ENCODE measurements at regions not wholly inside any gene's neighbourhood (a gene's known extent, or its start where the extent isn't known, plus 50 kb on each side); places are given as distances from the start of the nearest gene placed in this dataset.

DNA sequence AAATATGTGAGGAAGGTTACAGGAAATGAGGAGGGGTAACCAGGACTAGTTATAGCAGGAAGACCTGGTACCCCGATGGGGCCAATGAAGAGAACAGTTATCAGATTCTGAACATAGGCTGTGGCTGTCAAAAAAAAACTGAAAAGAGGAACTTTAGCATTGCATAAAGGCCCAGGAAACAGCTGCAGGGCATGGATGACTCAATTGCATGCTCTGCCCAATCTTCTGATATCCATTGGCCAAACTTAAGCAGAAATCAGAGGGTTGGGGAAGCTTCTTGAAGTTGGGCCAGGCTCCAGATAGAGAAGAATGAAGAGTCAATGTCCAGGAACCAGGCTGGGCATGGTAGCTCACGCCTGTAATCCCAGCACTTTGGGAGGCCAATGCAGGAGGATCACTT is 1222.4 kb upstream of the PRKX start:
- TF ChIP-seq, protein P1, sequence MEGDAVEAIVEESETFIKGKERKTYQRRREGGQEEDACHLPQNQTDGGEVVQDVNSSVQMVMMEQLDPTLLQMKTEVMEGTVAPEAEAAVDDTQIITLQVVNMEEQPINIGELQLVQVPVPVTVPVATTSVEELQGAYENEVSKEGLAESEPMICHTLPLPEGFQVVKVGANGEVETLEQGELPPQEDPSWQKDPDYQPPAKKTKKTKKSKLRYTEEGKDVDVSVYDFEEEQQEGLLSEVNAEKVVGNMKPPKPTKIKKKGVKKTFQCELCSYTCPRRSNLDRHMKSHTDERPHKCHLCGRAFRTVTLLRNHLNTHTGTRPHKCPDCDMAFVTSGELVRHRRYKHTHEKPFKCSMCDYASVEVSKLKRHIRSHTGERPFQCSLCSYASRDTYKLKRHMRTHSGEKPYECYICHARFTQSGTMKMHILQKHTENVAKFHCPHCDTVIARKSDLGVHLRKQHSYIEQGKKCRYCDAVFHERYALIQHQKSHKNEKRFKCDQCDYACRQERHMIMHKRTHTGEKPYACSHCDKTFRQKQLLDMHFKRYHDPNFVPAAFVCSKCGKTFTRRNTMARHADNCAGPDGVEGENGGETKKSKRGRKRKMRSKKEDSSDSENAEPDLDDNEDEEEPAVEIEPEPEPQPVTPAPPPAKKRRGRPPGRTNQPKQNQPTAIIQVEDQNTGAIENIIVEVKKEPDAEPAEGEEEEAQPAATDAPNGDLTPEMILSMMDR (IDR thresholded peaks at IDR 0.05) = no peak
- no peak for DNase-seq (ENCODE audit: low spot score)
- no peak for ATAC-seq (ENCODE audit: low FRiP score)

DNA sequence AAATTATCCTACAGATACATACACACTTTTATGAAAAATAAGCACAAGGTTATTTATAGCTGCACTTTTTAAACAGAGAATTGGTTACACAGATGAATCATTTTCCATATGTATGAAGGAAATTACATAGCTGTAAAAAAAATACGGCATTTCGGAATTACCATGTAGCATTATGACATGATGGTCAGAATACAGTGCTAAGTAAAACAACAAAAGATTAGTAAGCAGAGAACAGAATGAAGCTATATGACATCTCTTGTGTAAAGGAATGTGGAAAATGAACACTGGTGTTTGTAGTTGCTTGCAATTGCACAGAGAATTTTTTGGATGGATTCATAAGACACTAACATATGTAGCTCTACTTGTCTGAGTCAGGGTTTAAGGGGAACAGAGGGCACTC is 1222.0 kb upstream of the PRKX start:
- TF ChIP-seq, protein P1 (IDR thresholded peaks at IDR 0.05) = no peak
- ATAC-seq (ENCODE audit: low FRiP score) (no peak), DNase-seq (ENCODE audit: low spot score) (no peak)

DNA sequence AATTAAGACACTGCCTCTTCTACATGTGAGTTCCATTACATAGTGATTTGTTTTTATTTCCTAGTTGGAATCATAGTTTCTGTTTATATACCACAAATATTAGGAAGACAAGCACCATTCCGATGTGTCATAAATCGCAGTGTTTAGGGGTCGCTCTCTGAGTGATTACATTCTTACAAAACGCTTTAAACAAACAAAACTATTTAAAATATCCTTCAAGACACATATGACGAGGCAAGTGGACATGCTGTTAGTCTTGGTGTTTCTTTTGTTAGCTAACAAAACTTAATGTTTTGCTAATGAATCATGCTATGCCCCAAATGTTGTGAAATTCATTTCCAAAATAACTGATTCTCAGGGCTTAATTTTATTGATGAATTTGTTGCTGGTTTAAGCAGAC is 1219.3 kb upstream of the PRKX start:
- TF ChIP-seq, protein P1 (IDR thresholded peaks at IDR 0.05) = no peak
- no peak for ATAC-seq (ENCODE audit: low FRiP score)
- no peak for DNase-seq (ENCODE audit: low spot score)

DNA sequence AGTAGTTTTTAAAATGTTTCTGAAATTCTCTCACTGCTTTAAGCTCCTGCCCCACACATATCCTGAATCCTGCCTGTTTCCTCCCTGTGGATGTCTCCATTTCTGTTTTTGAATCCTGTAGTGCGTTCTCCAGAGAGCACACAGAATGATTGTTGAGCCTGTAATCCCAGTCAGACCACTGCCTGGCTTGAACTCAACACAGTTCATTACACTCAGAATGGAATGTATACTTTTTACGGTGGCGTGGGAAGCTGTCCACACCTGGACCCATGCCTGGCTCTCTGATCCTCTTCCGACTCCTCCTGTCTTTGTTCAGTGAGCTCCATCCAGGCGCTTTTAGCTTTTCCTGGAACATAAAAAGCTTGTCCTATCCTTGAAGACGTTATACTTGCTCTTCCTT is 1217.0 kb upstream of the PRKX start:
- no peak for DNase-seq (ENCODE audit: low spot score)
- TF ChIP-seq, protein P1 (IDR thresholded peaks at IDR 0.05) = no peak
- ATAC-seq (ENCODE audit: low FRiP score) = no peak

DNA sequence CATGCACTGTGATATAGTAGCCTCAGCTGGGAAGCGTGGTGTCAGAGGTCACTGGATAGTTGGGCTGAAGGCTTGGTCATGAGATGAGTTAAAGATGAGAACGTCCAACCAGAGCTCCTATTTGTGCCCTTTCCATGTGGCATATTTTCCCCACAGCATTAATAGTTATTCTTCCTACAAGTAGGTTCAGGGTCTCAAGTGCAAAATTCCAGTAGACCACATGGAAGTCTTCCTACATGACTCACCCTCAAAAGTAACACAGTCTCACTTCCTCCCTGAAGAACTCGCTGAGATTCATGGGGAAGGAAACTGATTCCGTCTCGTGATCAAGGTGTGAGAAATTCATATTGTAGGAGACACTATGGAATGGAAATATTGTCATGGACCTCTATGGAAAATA is 1212.5 kb upstream of the PRKX start:
- DNase-seq (ENCODE audit: low spot score) (no peak), ATAC-seq (ENCODE audit: low FRiP score) (no peak)
- TF ChIP-seq, protein P1 (IDR thresholded peaks at IDR 0.05) = no peak

DNA sequence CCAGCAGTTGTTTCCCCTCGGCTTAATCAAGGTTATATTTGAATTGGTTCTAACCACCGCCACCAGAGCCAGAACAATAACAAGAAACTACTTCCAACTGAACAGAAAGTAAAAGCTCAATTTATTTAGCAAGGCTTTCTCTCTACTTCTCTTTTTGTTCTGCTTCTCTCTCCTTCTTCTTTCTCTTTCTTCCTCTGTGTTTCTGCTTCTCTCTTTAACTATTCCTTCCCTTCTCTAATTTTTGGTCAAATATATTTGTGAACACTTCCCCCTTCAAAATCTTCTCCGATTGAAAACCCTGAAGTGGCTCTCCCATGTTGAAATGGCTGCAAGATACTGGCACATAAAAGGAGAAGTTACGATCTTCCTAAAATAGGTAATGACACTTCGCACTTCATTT is 1195.9 kb upstream of the PRKX start:
- TF ChIP-seq, protein P1 (IDR thresholded peaks at IDR 0.05) = no peak
- DNase-seq (ENCODE audit: low spot score) (no peak), ATAC-seq (ENCODE audit: low FRiP score) (no peak)

DNA sequence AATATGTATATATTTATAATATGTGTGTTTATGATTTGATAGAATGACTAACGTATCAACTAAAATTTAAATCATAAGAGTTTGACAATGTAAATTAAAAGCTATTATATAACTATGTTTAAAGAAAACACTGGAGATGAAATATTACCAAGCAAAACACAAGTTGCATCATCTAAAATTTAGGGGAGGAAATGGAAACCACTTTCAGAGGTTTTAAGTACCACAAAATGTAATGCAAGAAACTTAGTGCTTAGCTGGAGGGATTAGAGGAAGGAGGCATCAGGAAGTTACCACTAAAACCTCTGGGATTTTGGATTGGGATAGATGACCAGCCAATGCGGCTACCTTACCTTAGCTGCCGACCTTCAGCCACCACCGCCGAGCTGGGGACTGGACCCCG is 1192.1 kb upstream of the PRKX start:
- TF ChIP-seq, protein P1 (IDR thresholded peaks at IDR 0.05) = no peak
- DNase-seq (ENCODE audit: low spot score) = no peak
- no peak for ATAC-seq (ENCODE audit: low FRiP score)
